ENCODE measurements at regions not wholly inside any gene's neighbourhood (a gene's known extent, or its start where the extent isn't known, plus 50 kb on each side); places are given as distances from the start of the nearest gene placed in this dataset.

DNA sequence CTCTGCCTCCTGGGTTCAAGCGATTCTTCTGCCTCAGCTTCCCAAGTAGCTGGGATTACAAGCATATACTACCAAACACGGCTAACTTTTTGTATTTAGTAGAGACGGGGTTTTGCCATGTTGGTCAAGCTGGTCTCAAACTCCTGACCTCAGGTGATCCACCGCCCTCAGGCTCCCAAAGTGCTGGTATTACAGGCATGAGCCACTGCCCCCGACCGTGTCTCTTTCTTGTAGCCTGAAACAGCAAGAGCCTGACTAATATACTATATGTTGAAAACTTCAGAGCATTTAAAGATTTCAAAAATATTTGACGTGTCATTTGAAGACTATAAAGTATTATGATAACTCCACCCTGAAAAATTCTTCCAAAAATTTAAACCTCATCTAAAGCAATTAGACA lies 71.7 kb upstream of the ZNF648 start:
- in situ Hi-C loops (cut with MboI; ENCODE audit: low sequenced_read_pairs) = no loop called here

DNA sequence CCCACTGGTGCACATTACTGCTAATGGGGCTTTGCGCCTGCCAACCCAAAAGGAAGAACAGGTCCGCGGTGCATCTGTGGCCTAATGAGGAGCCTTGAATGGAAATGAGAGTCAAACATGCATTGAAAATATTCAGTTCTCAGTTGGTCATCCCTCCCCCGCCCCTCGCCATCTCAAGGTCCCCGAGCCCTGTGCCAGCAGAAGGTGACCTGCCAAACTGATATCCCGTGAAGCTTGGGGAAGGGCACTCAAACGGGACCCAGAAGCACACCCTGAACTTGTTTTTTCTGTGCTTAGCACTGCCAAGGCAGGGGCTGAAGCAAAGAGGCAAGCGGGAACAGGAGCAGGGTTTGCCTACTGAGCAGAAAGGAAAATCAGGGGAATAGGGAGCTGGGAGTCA lies 67.9 kb upstream of the ZNF648 start:
- in situ Hi-C loops (cut with MboI; ENCODE audit: low sequenced_read_pairs) = no loop called here

DNA sequence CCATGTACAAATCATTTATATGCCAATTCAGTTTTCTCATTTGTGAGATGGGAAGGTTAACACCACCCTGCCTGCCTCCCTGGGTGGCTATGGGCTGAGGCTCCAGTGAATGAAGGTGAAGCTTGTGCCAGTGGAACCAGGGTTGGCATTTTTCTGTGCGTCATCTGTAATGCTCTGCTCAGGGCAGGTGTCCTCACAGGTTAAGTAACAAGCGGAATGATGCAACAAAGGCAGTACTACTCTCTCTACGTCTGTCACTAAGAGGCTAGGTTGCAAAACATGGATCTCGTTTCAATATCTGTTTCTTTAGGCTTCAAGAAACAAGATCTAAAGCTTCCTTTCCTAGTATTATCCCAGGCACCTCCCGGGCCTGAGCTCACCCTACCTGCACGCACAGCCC lies 67.0 kb upstream of the ZNF648 start:
- in situ Hi-C loops (cut with MboI; ENCODE audit: low sequenced_read_pairs) = no loop called here

GRCh38 chr1:182127656-182128055 lies 66.1 kb upstream of the ZNF648 start:
- in situ Hi-C loops (cut with MboI; ENCODE audit: low sequenced_read_pairs) = no loop called here

DNA sequence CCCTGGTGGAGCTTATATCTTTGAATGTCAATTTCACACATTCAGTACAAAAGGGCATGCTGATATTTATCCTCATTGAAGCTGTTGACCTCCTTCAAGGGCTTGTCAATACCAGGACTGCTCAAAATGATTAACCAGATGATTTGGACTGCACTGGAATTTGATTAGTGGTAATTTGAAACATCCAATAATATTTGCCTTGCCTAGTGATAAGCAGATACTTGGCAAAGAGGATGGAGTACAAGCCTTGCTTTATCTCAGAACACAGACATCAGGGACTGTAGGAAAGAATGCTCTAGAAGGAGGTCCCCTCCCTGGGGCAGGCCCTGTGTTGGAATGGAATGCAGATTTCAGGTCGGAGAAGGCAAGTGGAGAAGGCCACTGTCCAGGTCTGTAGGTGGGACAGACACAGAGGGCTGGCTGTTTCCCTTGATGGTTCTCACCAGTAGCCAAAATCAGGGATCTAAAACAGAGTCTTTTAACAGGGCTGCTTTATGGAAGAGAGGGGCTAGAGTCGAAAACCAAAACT lies 64.8 kb upstream of the ZNF648 start:
- in situ Hi-C loops (cut with MboI; ENCODE audit: low sequenced_read_pairs) = no loop called here

- in situ Hi-C loops (cut with MboI; ENCODE audit: low sequenced_read_pairs) = no loop called here
Measured at GRCh38 chr1:182122913-182123260, 61.4 kb upstream of the ZNF648 start.

DNA sequence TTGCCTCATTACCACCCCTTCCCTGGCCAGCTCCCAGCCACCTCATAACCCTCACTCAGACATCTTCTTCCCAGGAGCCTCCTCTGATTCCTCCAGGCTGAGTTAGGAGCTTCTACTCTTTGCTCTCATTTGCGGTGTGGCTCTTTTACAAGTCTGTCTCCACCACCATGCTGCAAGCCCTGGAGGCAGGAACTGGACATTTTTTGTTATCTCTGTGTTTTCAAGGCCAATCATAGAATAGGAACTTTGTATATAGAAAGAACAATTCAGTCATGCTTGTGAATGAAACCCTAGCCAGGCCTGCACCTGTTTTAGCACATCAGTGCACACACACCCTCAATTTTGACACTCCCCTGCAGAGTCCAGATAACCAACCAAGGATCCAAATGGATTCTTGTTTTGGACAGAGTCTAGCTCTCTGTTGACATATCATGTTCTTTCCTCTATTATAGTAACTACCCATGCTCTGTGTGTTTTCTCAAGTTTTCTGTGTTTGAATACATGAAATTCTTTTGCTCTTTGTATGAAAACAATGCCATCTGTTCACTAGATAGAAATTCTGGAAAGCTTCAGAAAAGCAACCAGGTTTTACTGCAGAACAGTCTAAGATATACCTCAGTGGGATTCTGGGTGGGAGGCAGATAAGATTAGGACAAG lies 60.9 kb upstream of the ZNF648 start:
- in situ Hi-C loops (cut with MboI; ENCODE audit: low sequenced_read_pairs) = no loop called here

- in situ Hi-C loops (cut with MboI; ENCODE audit: low sequenced_read_pairs) = no loop called here
Measured at GRCh38 chr1:182121787-182122186, 60.3 kb upstream of the ZNF648 start.

DNA sequence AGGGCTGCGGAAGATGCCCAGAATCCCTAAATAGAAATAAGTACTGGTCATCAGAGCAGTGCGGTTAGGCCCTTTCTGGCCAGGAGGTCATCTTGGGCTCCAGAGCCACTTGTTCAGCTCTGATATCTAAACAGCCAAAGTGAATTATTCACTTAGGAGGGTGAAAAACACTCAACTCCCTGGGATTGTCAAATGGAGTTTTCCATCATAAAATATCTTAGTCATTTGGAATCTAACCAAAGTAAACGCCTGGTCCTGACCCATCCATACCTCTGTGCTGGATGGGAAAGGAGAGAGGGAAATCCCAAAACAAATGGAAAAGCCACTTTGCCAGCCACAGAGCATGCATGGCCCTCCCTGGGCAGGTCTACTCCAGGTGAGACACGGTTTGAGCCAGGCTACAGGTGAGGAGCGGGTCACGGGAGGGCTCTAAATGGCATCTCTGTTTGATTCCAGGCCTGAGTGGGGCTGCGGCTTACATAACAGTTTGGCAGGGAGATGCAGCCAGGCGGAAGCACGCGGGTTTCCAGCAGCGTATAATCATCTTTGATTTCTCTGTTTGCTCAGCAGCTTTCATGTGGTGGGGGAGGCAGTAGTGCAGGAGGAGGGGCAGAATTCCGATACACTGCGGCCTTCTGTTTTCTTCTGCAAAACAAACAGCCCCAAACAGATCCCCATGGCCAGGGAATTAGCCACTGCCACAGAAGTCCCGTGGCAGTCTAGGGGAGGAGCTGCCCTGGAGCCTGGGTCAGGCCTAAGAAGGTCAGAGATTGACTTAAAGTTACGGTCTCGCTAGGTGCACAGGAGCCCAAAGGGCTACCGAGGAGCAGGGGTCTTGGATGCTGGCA lies 59.1 kb upstream of the ZNF648 start:
- in situ Hi-C loops (cut with MboI; ENCODE audit: low sequenced_read_pairs) = no loop called here

- in situ Hi-C loops (cut with MboI; ENCODE audit: low sequenced_read_pairs) = no loop called here
Measured at GRCh38 chr1:182119631-182120030, 58.1 kb upstream of the ZNF648 start.

- in situ Hi-C loops (cut with MboI; ENCODE audit: low sequenced_read_pairs) = no loop called here
Measured at GRCh38 chr1:182118851-182119250, 57.3 kb upstream of the ZNF648 start.

GRCh38 chr1:182114627-182115023 lies 53.1 kb upstream of the ZNF648 start:
- in situ Hi-C loops (cut with MboI; ENCODE audit: low sequenced_read_pairs) = no loop called here

- in situ Hi-C loops (cut with MboI; ENCODE audit: low sequenced_read_pairs) = no loop called here
Measured at GRCh38 chr1:182113879-182114626, 52.5 kb upstream of the ZNF648 start.

- in situ Hi-C loops (cut with MboI; ENCODE audit: low sequenced_read_pairs) = no loop called here
Measured at GRCh38 chr1:182111496-182111895, 50.0 kb upstream of the ZNF648 start.
